GM19023 (cell line): ENCODE measurements at regions not wholly inside any gene's neighbourhood (a gene's known extent, or its start where the extent isn't known, plus 50 kb on each side); places are given as distances from the start of the nearest gene placed in this dataset.

Source experiments
- ATAC-seq: cut with Tn5 transposase; IDR thresholded peaks from one replicate; pipeline ENCODE4 v1.9.1; 2021; ENCODE audit warnings: mild to moderate bottlenecking, moderate library complexity; ENCODE audit not compliant: unreplicated experiment

DNA sequence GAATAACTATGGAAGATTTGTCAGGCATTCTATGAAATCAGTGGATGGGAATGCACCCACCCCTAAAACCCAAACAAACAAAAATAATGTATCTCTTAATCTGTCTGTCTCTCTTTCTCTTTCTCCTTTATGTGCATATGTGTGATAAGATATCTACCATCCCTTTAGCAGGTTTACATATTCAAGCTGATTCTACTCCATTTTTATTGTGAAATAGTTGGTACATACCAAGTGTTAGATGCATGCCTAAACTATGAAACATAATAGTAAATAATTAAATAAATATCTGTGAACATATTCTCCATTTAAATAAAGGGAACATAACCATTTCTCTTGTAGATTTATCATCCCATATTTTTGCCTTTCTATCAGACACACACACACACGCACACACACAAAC is 121.8 kb upstream of the PCDH9 start:
- no peak for ATAC-seq

DNA sequence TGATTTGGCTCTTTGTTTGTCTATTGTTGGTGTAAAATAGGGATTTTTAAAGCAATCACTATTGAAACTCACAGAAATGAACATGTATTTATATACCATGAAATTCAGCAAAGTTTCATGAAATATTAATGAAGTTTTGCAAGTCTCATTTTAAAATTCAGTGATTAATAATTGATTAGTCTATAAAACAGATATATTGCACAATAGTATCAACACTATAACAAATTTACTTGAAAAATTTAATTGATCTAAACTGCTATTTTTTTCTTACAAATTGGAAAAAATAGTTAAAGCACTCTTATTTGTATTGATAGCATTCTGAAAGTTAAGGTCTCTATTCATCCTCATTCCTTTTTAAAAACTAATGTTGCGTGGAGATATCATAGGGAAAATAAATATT is 121.0 kb upstream of the PCDH9 start:
- ATAC-seq: no peak

DNA sequence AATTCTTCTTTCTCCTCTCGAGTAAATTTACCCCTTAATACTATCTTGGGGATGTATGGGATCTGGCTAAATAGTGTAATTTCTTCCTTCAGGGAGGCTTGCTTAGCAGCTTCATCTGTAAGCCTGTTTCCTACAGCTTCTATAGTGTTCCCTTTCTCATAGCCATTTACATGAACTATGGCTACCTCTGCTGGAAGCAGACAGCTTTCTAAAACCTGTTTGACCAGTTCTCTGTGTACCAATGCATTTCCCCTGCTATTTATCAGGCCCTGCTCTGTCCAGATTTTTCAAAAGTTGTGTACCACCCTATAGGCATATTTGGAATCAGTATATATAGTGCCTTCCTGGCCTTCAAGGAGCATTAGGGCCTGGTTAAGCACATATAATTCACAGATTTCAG is 113.6 kb upstream of the PCDH9 start:
- ATAC-seq: no peak

DNA sequence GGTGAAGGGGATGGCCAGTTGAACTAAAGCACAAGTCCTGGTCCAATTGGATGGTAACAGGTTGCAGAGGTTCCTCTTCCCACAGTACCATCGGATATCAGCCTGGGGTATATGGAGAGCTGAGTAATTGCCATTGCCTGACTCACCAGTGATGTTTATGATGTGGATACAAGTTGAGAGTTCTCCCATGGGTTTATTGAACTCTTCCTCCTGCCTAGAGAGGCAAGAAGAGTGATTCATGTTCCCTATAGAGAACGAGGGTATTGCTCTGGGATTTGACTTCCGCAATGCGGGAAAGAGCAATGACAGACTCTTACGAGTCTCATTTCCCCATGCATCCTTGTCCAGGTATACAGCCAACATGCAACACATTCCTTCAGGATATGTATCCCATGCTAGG is 111.3 kb upstream of the PCDH9 start:
- ATAC-seq: no peak

DNA sequence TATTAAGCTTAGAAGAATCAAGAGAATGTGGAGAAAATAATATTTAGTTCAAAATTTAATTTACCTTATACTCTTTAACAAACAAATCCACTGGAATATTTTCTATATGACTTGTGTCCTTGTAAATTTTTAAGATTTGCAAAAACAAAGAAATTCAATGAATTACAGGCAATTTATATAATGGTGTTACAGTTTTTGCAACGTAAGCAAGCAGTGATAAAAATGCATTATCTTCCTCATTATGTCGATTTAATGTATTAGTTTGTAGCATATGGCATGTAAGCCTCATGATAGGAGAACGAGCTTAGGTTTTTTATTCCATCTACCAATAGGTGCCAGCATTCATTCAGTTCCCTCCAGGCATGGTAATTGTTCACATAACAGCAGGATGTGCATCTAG is 100.0 kb upstream of the PCDH9 start:
- no peak for ATAC-seq

DNA sequence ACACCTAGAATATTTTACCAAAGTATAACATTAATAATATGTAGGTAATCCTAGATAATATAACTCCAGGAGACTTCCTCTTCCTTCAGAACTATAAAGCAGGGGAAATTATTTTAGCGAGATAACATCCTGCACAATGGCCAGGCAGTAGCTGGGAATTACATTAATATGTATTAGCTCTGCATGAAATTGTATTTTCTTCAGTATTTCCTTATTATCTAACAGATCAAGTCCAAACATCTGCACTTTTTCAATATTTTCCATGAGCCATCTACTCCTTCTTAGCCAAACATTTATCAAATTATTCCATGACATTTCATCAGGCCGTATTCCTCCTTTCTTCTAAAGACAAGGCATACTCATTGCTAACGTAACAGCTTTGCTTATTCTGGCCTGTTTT is 98.8 kb upstream of the PCDH9 start:
- ATAC-seq: no peak

DNA sequence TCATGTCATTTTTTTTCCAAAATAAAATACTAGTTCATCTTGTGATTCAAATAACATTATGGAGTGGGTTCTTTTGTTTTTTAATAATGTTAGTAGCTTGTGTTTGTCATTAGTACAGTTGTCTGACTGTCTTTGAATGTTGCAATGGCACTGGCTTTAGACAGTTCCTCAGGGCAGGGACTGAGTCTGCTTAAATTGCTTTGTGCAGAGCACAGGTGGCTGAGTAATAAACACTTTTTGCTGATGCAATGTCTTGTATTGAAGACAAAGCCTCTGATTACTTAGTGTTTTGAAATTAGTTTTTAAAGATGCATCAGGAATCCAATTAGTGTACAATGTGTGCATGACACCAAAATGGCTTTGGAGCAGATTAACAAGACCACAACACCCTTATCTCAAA is 88.7 kb upstream of the PCDH9 start:
- no peak for ATAC-seq

DNA sequence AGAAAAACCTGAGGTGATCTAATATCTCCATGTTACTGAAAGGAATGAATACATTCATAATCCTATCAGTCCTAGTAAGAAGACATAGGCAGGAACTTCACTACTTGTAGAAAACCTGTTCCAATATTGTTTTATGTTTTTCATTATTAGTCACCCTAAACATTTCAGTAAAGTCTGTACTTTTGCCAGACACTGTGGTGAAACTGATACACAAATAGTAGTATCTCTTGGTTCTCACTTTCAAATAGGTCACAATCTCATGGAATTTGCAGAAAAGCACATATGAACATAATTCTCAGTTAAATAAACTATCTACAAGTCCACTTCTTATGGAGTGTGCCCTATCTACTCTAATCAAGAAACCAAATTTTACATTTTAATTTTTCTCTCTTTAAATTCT is 88.3 kb upstream of the PCDH9 start:
- no peak for ATAC-seq

DNA sequence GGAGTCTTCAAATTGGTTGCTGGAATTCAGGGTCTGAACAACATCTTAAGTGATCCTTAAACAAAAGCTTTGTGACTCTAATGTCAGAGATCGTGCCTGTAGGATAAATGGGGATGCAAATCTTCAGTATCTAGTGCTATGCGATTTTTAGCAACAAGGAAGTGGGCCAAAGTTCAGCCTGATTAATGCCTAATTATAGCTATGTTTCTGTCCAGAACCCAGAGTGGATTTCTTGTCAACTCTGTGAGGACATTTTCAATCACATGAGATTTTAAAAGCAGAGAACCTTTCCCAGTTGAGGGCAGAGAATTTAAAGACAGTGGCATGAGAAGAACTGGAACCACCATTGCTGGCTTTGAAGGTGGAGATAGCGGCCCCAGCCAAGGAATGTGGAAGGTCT is 84.3 kb upstream of the PCDH9 start:
- no peak for ATAC-seq

DNA sequence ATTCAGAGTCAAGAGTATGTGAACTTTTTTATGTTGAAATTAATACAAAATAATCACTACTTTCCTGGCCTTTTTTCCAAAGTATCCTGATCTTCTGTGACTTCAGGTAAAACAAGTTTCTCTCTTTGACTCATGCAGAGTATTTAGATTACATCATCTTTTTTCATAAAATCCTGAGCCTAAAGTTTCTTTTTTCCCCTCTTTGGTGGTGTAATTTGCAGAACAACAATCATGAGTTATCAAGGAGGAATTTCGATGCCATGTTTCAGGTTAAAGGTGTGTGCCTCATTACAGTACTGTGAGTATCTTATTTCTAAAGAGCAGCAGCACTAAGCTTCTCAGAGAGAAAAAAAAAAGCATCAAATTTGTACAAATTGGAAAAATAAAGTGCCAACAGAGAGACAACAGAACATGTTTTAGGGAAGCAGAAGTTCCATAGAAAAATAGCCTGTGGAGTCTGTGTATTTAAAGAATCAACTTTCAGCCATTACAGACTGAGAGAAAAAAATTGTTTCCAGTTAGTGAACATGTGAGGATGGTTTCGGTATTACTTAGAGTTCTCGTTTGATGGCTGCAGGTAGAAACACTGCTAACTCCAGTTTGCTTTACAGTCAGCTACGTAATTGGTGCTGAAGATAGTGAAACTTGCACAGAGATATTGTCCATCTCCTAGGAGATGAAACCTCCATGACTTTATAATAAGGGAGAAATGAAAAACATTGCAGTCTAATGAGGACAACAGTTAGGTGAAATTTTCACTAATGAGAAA is 78.1 kb upstream of the PCDH9 start:
- ATAC-seq: no peak

DNA sequence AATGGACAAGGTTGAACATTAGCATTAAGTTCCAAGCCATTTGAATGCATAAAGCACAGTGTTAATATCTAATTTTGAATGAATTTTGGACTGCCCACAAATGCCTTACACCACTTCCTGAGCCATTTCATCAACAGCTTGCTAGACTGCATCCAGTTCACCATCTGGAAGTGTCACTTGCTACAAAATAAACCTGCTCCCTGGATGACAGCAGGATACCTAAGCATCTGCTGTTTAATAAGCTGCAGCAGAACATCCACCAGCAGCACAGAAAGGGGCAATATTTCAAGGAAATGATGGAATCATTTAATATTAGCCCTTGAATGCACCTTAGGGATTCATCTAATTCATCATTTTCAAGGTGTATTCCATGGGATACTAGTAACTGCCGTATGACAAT is 76.6 kb upstream of the PCDH9 start:
- no peak for ATAC-seq

DNA sequence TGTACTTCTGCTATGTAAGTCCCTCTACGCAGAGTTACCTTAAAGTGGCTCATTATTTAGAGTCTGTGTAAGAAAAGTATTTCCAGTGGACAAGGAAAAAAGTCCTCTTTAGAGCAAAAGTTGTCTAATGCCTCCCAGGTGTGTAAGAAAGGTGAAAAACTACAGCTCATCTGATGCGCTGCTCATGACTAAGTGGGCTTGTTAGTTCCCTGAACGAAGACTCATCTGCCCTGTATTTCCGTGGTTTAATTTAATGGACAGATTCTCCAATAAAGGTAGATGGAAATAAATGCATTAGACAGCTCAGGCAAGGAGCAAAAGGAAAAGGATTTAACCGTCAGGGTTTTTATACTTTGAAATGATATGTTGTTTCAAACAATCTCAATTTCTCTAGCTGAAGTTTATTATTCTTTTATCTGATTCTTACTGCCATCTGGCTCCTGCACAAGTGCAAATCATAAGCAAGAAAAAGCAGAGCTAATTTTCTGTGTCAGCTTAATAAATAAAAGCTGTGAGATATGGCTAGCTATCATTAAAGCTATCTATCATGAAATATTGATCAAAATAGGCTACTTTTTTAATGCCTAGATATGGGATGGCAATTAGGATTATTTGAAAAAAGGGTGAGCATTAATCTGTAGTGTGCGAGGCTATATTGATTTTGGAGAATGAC is 73.7 kb upstream of the PCDH9 start:
- no peak for ATAC-seq

DNA sequence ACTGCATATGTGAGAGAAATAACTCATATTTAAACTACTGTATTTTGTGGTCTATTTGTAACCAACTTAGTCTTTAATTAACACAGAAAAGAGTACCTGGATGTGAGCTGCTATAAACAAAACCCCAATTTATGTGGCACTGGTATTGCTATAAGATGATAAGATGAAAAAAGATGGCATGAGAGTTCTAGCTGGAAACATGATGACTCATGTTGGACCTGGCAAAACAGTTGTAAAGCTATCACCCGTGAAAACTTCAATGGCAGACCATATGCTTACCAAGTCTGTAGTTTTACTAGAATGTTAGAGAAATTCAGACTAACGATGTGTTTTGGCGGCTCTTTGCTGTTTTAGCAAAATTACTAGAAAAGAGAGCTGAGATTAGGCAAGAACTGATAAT is 69.6 kb upstream of the PCDH9 start:
- no peak for ATAC-seq

DNA sequence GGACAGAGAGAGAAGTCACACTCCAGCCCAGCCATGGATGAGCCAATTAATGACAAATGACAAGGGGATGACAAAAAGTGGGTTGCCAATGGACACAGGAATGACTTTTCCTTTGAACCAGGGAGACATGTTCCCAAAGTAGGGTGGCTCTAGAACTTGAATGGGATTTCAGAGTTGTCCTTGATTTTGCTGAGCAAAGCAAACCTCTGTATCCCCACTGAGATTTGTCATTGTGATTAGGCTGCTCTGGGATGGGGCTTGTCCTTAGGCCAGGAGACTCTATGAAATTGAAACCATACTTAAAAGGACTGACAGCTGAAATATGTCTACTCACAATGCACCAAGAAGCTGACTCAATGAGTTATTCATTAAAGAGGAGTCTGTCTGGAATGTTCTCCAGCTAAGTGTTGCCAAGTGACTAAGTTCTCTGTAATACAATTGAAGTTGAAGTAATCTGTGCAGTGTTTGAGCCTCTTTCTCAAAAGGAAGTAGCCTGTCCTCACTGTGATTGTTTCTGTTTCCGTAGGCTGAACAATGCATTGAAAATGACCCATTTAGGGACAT is 69.0 kb upstream of the PCDH9 start:
- no peak for ATAC-seq

DNA sequence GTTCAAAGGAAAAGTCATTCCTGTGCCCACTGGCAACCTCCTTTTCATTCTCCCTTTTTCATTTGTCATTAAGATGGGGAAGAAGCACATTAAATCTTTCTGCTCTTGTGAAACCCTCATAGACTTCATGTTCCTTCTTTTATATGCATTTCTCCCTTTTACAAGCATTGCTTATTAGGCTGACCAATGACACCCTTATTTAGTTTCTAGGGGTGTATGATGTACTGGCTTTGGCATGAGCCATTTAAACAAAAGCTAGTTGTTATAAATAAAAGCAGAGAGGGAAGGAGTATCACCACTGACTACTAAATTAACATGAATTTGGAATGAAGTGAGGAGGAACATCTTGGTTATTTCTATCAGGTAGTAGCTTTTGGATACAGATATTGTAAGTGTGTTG is 68.2 kb upstream of the PCDH9 start:
- ATAC-seq: no peak

DNA sequence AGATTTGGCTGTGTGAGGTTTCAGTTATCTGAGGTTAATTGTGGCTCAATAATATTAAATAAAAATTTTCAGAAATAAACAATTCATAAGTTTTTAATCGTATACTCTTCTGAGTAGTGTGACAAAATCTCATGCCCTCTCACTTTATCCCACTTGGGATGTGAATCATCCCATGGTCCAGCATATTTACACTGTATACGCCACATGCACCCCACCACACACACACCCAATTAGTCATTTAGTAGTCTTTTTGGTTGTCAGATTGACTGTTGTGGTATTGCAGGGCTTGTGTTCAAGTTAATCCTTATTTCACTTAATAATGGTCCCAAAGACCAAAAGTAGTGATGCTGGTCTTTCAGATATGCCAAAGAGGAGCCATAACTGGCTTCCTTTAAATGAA is 66.4 kb upstream of the PCDH9 start:
- no peak for ATAC-seq

DNA sequence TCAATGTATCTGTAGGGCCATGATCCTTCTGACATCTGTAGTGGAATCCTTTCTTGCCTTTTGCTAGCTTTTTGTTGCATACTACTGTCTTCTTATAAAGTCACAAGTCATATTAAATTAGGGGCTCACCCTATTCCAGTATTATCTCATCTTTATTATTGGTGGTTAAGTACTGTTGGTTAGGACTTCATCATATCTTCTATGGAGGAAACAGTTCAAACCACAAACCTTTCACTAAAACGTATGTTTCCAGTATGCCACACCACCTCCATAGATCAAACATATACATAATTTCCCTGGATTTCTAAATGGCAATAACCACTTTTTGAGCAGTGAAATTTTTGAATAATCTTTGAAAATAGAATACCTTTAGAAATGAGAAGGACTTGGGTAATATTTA is 62.8 kb upstream of the PCDH9 start:
- no peak for ATAC-seq

DNA sequence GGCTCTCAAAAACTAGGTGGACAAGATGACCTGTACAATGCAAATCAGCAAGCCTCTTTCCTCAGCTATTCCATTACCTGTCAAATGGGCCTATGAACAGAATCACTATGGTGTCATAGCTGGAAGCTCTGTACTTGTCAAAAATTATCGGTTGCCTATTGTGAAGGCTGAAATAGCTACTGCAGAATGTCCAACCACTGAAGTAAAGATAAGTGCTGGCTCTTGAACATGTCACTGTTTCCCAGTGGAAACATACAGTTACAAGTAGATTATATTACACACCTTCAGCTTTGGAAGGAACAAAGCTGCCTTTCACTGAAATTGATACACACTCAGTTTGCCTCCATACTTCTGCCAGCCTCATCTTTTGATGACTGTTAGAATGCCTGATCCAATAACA is 55.5 kb upstream of the PCDH9 start:
- ATAC-seq: no peak

DNA sequence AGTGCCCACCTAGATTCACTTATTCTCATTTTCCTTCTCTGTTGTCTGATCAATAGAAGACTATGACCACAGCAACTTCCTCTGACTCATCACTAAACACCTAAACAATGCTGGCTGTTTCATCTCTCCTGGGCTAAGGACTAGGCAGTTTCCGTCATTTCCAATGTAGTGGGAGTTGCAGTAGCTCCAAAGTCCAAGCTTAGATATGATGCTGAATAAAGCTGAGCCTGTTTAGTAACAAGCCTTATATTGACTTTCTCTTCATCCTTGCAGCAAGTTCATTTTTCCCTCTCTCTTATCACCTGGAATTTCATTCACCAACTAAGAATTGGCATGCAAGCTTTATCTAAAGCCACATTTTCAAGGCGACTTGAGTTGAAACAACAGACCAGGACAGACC is 53.5 kb upstream of the PCDH9 start:
- no peak for ATAC-seq

DNA sequence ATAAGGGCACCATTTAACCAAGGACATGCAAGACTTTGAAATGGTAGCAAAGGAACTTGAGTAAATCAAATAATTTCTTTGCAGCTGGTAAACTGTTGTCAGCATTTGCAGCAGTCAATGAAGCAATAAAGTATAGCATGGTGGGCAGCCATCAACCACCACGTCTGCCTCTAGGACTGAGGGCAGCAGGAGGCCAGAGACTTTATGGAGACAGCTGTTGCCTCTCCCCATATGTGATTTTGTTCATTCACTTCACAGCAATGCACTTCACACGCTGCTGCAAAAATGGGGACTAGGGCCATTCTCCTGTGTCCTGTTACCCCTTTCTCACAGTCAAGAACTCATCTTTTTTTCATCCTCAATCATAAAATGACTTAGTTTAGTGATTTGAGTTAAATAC is 51.3 kb upstream of the PCDH9 start:
- ATAC-seq: no peak
